ENCODE measurements at regions not wholly inside any gene's neighbourhood (a gene's known extent, or its start where the extent isn't known, plus 50 kb on each side); places are given as distances from the start of the nearest gene placed in this dataset.

GRCh38 chr13:37495046-37495445 lies 103.5 kb downstream of the POSTN start:
- no peak for TF ChIP-seq CTCF (IDR thresholded peaks at IDR 0.05)
- no peak for TF ChIP-seq POLR2A (IDR thresholded peaks at IDR 0.05)

All from right lobe of liver (tissue), 4 donors.